ENCODE measurements at regions not wholly inside any gene's neighbourhood (a gene's known extent, or its start where the extent isn't known, plus 50 kb on each side); places are given as distances from the start of the nearest gene placed in this dataset.

DNA sequence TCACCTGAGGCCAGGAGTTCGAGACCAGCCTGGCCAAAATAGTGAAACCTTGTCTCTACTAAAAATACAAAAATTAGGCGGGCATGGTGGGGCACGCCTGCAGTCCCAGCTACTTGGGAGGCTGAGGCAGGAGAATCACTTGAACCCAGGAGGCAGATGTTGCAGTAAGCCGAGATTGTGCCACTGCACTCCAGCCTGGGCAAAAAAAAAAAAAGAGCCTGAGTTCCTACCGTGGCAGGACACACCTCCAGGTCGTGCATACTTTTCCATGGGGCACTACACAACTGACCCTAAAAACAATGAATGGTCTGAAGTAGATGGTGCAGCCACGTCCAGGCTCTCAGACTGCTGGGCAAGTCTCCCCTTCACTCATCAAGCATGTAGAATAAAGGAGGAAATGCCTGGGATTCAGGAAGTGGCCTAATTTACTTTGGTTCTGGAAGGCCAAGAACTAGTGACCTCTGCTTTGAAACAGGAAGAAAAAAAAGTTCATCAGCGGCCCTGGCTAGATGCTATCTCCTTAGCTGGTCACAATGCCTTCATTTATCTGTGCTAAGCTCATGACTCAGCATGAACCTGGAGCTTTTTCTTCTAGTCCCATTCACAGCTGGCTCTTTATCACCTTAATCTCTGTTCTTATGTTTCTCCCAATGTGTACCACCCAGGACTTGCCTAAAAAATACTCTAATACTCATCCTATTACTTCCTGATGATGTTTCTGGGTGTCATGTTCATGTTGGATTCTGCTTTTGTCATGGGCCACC is 55.8 kb upstream of the OR6J1 start:
- DNase-seq = no peak

GRCh38 chr14:22713631-22713950 is 52.9 kb upstream of the OXA1L start:
- no peak for DNase-seq

GRCh38 chr14:22715186-22715812 is 51.2 kb upstream of the OXA1L start:
- DNase-seq = peak; percentile 100

- DNase-seq = no peak
Measured at GRCh38 chr14:22715890-22716289, 50.6 kb upstream of the OXA1L start.

All from NCI-H524 (cell line).